Immature natural killer cell (primary cell): ENCODE measurements at regions not wholly inside any gene's neighbourhood (a gene's known extent, or its start where the extent isn't known, plus 50 kb on each side); places are given as distances from the start of the nearest gene placed in this dataset.

Experiments used
- DNase-seq, 3 donors: peaks; one replicate each; pipeline ENCODE4 v3.0.0; 2022; ENCODE audit warnings: mixed read lengths in 1 of 3
- H3K27ac Mint-ChIP-seq, 6 donors: one replicate each; pipeline ENCODE4 v1.8.0; 2020; ENCODE audit warnings: mixed read lengths in 6 of 6, mild to moderate bottlenecking in 5 of 6, inconsistent platforms in 4 of 6, moderate library complexity in 3 of 6
- H3K27me3 Mint-ChIP-seq, 3 donors: one replicate each; pipeline ENCODE4 v1.8.0; 2020 to 2021; ENCODE audit warnings: low read depth in 3 of 3, mild to moderate bottlenecking in 3 of 3, mixed read lengths in 3 of 3, moderate library complexity in 3 of 3, inconsistent platforms in 1 of 3
- H3K36me3 Mint-ChIP-seq, 3 donors: one replicate each; pipeline ENCODE4 v1.8.0; 2020; ENCODE audit warnings: mixed read lengths in 3 of 3, inconsistent platforms in 2 of 3, mild to moderate bottlenecking in 2 of 3
- H3K4me1 Mint-ChIP-seq, 2 donors: one replicate each; pipeline ENCODE4 v1.8.0; 2020; ENCODE audit warnings: inconsistent platforms in 2 of 2, mild to moderate bottlenecking in 2 of 2, mixed read lengths in 2 of 2, moderate library complexity in 1 of 2
- H3K4me3 Mint-ChIP-seq, 5 donors: one replicate each; pipeline ENCODE4 v1.8.0; 2020; ENCODE audit warnings: mild to moderate bottlenecking in 5 of 5, mixed read lengths in 5 of 5, inconsistent platforms in 3 of 5, moderate library complexity in 3 of 5
- H3K9me3 Mint-ChIP-seq, 6 donors: one replicate each; pipeline ENCODE4 v1.8.0; 2020; ENCODE audit warnings: mild to moderate bottlenecking in 6 of 6, mixed read lengths in 6 of 6, inconsistent platforms in 4 of 6, moderate library complexity in 3 of 6

DNA sequence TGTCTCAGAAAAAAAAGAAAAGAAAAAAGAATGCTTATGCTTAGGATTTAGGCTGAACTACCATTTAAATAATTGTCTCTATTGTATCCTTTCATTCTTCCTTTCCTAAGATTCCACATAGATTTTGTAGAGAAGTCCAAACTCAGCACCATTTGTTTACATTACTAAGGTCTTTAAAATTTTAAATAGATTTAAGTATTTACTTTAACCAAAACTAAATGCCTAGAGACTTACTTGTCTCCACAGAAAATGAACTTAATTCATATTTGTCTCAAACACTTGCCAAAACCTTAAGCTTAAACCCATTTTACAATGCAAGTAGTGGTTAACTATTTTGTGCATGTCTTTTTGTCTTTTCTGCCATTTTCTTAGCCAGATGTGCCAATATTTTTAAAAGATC, 54.1 kb upstream of the ABI1 start:
- Mint-ChIP-seq H3K9me3 (peaks cover 0 to 2% (median 0%) of the 10 kb centered on the region in 6 donors), H3K36me3 (no peaks in the 10 kb centered on the region), H3K27ac (no peak overlapping the region), H3K4me1 (no peaks in the 10 kb centered on the region), H3K27me3 (peaks cover 0 to 7% (median 2%) of the 10 kb centered on the region in 3 donors), H3K4me3 (no peak overlapping the region)
- DNase-seq: no peak

DNA sequence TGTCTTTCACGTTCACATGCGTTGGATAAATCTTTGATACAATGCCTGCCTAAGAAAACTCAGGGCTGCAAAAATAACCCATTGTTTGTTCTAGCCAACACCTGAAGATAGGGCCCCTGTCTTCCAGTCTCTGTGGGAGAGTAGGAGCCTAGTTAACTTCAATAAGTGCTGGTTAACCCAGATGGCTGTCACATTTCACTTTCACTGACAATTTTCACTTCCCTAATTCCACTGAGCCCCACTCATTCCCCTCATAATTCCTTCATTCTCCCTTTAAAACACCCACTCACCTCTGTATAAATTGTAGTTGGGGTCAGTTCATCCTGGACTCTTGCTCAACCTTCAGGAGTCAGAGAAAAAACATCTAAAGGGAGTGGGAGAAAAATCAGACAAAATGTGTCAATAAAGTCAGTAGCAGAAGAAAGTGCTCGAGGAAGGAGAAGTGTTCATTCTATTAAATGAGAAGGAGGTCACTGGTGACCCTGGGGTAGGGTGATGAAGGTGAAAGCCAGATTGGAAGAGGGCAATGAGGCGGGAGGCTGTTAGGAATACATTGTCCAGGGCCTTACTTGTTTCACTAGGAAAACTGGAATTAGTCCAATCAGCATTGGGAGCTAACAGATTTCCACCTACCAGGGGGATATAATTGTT, 51.2 kb upstream of the ABI1 start:
- Mint-ChIP-seq H3K36me3 (no peaks in the 10 kb centered on the region), H3K9me3 (no peaks in the 10 kb centered on the region), H3K27me3 (peaks cover 0 to 7% (median 2%) of the 10 kb centered on the region in 3 donors), H3K4me1 (no peaks in the 10 kb centered on the region), H3K27ac (no peak overlapping the region), H3K4me3 (no peak overlapping the region)
- no peak for DNase-seq
